ENCODE measurements at regions not wholly inside any gene's neighbourhood (a gene's known extent, or its start where the extent isn't known, plus 50 kb on each side); places are given as distances from the start of the nearest gene placed in this dataset.

DNA sequence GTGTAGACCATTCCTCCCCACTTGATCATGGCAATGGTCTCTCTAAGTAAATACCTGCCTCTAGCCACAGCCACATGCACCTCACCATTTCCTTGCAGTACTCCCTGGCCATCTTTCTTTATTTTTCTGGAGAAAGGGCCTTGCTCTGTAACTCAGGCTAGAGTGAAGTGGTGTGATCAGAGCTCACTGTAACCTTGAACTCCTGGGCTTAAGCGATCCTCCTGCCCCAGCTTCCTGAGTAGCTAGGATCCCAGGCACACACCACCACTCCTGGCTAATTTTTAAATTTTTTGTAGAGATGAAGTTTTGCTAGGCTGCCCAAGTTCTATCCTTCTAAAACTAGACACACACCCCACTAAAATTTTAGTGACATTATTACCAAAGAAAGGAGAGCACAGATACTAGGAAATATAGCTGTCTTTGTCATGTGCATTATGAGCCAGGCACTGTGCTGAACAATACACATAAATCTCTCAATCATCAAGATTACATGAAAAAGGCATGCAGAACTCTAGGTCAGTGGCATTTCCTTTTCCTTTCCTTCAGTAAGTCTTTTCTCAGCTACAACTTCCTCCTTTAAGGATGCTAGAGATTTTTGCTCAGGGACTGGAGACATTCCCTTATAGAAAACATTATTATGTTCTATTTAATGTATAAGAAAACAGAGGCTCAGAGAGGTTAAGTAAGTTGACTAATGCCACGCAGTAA lies 95.0 kb upstream of the SERBP1 start:
- TF ChIP-seq ZFX (IDR thresholded peaks at IDR 0.05) (no peak), FOSL1 (IDR thresholded peaks at IDR 0.05; ENCODE audit: low read depth) (no peak), SP1 (IDR thresholded peaks at IDR 0.05; ENCODE audit: low read depth) (no peak), CTCF (IDR thresholded peaks at IDR 0.05 in 2 of 3, conservative IDR thresholded peaks at IDR 0.05 in 1 of 3; ENCODE audit: borderline replicate concordance in 1 of 3, insufficient read depth in 1 of 3, low read depth in 2 of 3, low read length in 2 of 3) (no peak), JUND (IDR thresholded peaks at IDR 0.05) (no peak), RAD21 (IDR thresholded peaks at IDR 0.05; ENCODE audit: low read depth) (no peak)
- TF ChIP-seq, protein P1, sequence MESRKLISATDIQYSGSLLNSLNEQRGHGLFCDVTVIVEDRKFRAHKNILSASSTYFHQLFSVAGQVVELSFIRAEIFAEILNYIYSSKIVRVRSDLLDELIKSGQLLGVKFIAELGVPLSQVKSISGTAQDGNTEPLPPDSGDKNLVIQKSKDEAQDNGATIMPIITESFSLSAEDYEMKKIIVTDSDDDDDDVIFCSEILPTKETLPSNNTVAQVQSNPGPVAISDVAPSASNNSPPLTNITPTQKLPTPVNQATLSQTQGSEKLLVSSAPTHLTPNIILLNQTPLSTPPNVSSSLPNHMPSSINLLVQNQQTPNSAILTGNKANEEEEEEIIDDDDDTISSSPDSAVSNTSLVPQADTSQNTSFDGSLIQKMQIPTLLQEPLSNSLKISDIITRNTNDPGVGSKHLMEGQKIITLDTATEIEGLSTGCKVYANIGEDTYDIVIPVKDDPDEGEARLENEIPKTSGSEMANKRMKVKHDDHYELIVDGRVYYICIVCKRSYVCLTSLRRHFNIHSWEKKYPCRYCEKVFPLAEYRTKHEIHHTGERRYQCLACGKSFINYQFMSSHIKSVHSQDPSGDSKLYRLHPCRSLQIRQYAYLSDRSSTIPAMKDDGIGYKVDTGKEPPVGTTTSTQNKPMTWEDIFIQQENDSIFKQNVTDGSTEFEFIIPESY (IDR thresholded peaks at IDR 0.05; ENCODE audit: extremely low read depth, insufficient replicate concordance, low read length), result no peak
- TF ChIP-seq, protein P2, sequence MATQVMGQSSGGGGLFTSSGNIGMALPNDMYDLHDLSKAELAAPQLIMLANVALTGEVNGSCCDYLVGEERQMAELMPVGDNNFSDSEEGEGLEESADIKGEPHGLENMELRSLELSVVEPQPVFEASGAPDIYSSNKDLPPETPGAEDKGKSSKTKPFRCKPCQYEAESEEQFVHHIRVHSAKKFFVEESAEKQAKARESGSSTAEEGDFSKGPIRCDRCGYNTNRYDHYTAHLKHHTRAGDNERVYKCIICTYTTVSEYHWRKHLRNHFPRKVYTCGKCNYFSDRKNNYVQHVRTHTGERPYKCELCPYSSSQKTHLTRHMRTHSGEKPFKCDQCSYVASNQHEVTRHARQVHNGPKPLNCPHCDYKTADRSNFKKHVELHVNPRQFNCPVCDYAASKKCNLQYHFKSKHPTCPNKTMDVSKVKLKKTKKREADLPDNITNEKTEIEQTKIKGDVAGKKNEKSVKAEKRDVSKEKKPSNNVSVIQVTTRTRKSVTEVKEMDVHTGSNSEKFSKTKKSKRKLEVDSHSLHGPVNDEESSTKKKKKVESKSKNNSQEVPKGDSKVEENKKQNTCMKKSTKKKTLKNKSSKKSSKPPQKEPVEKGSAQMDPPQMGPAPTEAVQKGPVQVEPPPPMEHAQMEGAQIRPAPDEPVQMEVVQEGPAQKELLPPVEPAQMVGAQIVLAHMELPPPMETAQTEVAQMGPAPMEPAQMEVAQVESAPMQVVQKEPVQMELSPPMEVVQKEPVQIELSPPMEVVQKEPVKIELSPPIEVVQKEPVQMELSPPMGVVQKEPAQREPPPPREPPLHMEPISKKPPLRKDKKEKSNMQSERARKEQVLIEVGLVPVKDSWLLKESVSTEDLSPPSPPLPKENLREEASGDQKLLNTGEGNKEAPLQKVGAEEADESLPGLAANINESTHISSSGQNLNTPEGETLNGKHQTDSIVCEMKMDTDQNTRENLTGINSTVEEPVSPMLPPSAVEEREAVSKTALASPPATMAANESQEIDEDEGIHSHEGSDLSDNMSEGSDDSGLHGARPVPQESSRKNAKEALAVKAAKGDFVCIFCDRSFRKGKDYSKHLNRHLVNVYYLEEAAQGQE (IDR thresholded peaks at IDR 0.05; ENCODE audit: low read depth), result no peak
- TF ChIP-seq, protein P3, sequence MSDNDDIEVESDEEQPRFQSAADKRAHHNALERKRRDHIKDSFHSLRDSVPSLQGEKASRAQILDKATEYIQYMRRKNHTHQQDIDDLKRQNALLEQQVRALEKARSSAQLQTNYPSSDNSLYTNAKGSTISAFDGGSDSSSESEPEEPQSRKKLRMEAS (IDR thresholded peaks at IDR 0.05), result no peak
- TF ChIP-seq, protein P4, sequence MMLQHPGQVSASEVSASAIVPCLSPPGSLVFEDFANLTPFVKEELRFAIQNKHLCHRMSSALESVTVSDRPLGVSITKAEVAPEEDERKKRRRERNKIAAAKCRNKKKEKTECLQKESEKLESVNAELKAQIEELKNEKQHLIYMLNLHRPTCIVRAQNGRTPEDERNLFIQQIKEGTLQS (IDR thresholded peaks at IDR 0.05), result no peak
- Histone ChIP-seq H3K4me2 (ENCODE audit: low read length) (no peak overlapping the region), H3K79me2 (ENCODE audit: insufficient read depth, low read length) (no peaks in the 10 kb centered on the region), H3K9me3 (ENCODE audit: control insufficient read depth in 1 of 2, insufficient read depth in 1 of 2, low read depth in 1 of 2, low read length in 2 of 2) (no peaks in the 10 kb centered on the region), H3K4me1 (ENCODE audit: control insufficient read depth in 1 of 2, insufficient read depth in 2 of 2, low read length in 2 of 2) (peaks cover 0 to 7% of the 10 kb centered on the region in 2 experiments; a peak in 1 of 4 replicates), H3K9me2 (ENCODE audit: insufficient read depth) (no peaks in the 10 kb centered on the region), H3K27me3 (ENCODE audit: insufficient read depth, low read length) (no peaks in the 10 kb centered on the region), H2AFZ (ENCODE audit: low read depth, low read length, poor library complexity, severe bottlenecking) (peak overlapping the region; percentile 74), H3K9ac (ENCODE audit: low read length) (no peak overlapping the region), H3K36me3 (ENCODE audit: control insufficient read depth in 1 of 2, insufficient read depth in 2 of 2, low read length in 2 of 2) (no peaks in the 10 kb centered on the region), H3K4me3 (replicated peaks in 1 of 2; ENCODE audit: low read depth in 1 of 2, low read length in 2 of 2) (no peak overlapping the region), H3K27ac (ENCODE audit: low read depth, low read length) (no peak overlapping the region), H4K20me1 (ENCODE audit: insufficient read depth) (no peaks in the 10 kb centered on the region)
- DNase-seq (ENCODE audit: low read depth, low spot score) (no peak), ATAC-seq (no peak)
- RAD21 ChIA-PET (ENCODE audit: low non-redundant PET in 1 of 2, low total read pairs in 2 of 2, uncharacterized antibody in 2 of 2, unreplicated experiment in 2 of 2), result interaction anchor here in 1 of 2 experiments (1.5 kb wide), 1 partner anchor 235 kb away, joined by 5 read pairs; no protein-coding TSS in a partner anchor
- no TSS peak for BruUV-seq (replicated peaks)
- intact Hi-C loops (cut with micrococcal nuclease), result no loop called here
- CTCF ChIA-PET, result interaction anchor here (1.0 to 2.0 kb wide), 10 partner anchors 7 to 917 kb away, joined by 3 to 22 read pairs (median 6); no protein-coding TSS in a partner anchor
- POLR2A ChIA-PET, result no interaction called here
